ENCODE measurements at regions not wholly inside any gene's neighbourhood (a gene's known extent, or its start where the extent isn't known, plus 50 kb on each side); places are given as distances from the start of the nearest gene placed in this dataset.

DNA sequence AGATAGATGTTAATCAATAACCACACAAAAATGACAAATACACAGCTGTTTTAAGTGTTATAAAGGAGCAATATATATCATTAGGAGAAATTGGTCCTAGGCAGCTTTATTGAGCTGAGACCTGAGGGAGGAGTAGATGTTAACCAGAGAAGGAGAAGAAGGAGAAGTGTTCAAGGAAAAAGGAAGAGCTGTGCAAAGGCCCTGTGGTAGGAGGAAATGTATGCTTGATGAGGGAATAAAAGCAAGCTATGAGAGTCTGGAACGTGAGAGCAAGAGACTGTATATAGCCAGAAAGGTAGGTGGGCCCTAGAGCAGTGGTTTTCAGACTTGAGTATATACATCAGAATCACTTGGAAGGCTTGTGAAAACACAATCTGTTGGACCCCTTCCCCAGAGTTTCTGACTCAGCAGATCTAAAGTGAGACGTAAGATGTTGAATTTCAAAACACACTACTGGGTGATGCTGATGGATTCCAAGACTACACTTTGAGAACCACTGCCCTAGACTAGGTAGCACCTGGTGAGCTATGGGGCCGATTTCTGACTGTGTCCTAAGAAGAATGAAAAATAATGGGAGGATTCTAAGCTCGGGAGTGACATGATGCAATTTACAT is 342.3 kb upstream of the ADAMTS9 start:
- Histone ChIP-seq H3K27ac (replicated peaks in 1 of 4) (no peak overlapping the region), H3K4me1 (no peaks in the 10 kb centered on the region), H3K4me3 (no peak overlapping the region), H3K36me3 (no peaks in the 10 kb centered on the region), H3K9me3 (no peaks in the 10 kb centered on the region), H3K27me3 (no peaks in the 10 kb centered on the region)
- DNase-seq (ENCODE audit: extremely low spot score), result no peak
- TF ChIP-seq POLR2A (IDR thresholded peaks at IDR 0.05; ENCODE audit: low read depth), result no peak
- no peak for TF ChIP-seq POLR2AphosphoS5 (IDR thresholded peaks at IDR 0.05)
- WGBS, result 95% methylated on average over 4 of the region's 4 CpGs
- intact Hi-C loops (cut with DNase I), result no loop called here

GRCh38 chr3:65029130-65029529 is 341.3 kb upstream of the ADAMTS9 start:
- no peaks in the 10 kb centered on the region for H3K9me3 ChIP-seq
- H3K27me3 ChIP-seq, result no peaks in the 10 kb centered on the region
- intact Hi-C loops (cut with DNase I), result no loop called here
- no peak overlapping the region for H3K27ac ChIP-seq (replicated peaks in 1 of 4)
- TF ChIP-seq POLR2A (IDR thresholded peaks at IDR 0.05; ENCODE audit: low read depth) (no peak), EP300 (IDR thresholded peaks at IDR 0.05) (no peak)
- no peaks in the 10 kb centered on the region for H3K36me3 ChIP-seq
- H3K4me3 ChIP-seq, result no peak overlapping the region
- no peak for DNase-seq (ENCODE audit: extremely low spot score)
- WGBS, result 86% methylated on average over 2 of the region's 2 CpGs
- no peaks in the 10 kb centered on the region for H3K4me1 ChIP-seq

GRCh38 chr3:65028024-65028423 is 340.2 kb upstream of the ADAMTS9 start:
- Histone ChIP-seq H3K4me1 (no peaks in the 10 kb centered on the region), H3K9me3 (no peaks in the 10 kb centered on the region), H3K27me3 (no peaks in the 10 kb centered on the region), H3K27ac (replicated peaks in 1 of 4) (no peak overlapping the region), H3K4me3 (no peak overlapping the region), H3K36me3 (no peaks in the 10 kb centered on the region)
- DNase-seq (ENCODE audit: extremely low spot score), result no peak
- TF ChIP-seq POLR2A (IDR thresholded peaks at IDR 0.05; ENCODE audit: low read depth) (no peak), POLR2AphosphoS5 (IDR thresholded peaks at IDR 0.05) (no peak)
- intact Hi-C loops (cut with DNase I), result no loop called here
- 97% methylated on average over 2 of the region's 2 CpGs for WGBS

- TF ChIP-seq, protein P1, sequence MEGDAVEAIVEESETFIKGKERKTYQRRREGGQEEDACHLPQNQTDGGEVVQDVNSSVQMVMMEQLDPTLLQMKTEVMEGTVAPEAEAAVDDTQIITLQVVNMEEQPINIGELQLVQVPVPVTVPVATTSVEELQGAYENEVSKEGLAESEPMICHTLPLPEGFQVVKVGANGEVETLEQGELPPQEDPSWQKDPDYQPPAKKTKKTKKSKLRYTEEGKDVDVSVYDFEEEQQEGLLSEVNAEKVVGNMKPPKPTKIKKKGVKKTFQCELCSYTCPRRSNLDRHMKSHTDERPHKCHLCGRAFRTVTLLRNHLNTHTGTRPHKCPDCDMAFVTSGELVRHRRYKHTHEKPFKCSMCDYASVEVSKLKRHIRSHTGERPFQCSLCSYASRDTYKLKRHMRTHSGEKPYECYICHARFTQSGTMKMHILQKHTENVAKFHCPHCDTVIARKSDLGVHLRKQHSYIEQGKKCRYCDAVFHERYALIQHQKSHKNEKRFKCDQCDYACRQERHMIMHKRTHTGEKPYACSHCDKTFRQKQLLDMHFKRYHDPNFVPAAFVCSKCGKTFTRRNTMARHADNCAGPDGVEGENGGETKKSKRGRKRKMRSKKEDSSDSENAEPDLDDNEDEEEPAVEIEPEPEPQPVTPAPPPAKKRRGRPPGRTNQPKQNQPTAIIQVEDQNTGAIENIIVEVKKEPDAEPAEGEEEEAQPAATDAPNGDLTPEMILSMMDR (IDR thresholded peaks at IDR 0.05), result no peak
- TF ChIP-seq POLR2A (IDR thresholded peaks at IDR 0.05; ENCODE audit: low read depth), result no peak
- TF ChIP-seq POLR2AphosphoS5 (IDR thresholded peaks at IDR 0.05), result no peak
- no peak for TF ChIP-seq EP300 (IDR thresholded peaks at IDR 0.05)
Observed at GRCh38 chr3:65027335-65027734, 339.5 kb upstream of the ADAMTS9 start.

DNA sequence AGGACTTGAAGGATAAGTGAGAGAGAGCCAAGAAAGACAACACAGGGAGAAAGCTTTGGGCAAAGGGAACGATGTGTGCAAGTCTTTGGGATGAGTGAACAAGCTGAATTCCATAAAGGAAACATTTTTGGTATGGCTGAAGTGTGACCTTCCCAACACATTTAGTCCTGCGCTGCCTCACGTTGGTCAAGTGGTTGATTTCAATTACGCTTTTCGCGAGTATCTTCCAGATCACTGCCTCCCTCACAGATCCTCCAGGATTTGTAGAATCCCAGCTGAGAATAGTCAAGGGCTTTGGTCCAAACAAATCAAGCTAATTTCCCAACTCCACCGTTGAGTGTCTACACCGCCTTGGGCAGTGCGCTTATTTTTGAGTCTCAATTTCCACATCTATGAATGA is 338.4 kb upstream of the ADAMTS9 start:
- intact Hi-C loops (cut with DNase I), result no loop called here
- DNase-seq (ENCODE audit: extremely low spot score), result no peak
- Histone ChIP-seq H3K4me3 (no peak overlapping the region), H3K9me3 (no peaks in the 10 kb centered on the region), H3K4me1 (no peaks in the 10 kb centered on the region), H3K36me3 (no peaks in the 10 kb centered on the region), H3K27me3 (no peaks in the 10 kb centered on the region), H3K27ac (replicated peaks in 1 of 4) (no peak overlapping the region)
- no peak for TF ChIP-seq POLR2A (IDR thresholded peaks at IDR 0.05; ENCODE audit: low read depth)
- TF ChIP-seq, protein P1 (IDR thresholded peaks at IDR 0.05), result no peak
- TF ChIP-seq POLR2AphosphoS5 (IDR thresholded peaks at IDR 0.05), result no peak
- no peak for TF ChIP-seq EP300 (IDR thresholded peaks at IDR 0.05)
- 86% methylated on average over 9 of the region's 9 CpGs for WGBS

More at GRCh38 chr3:65027335-65027734, 339.5 kb upstream of the ADAMTS9 start:
- no peaks in the 10 kb centered on the region for H3K9me3 ChIP-seq
- H3K27me3 ChIP-seq, result no peaks in the 10 kb centered on the region
- no peaks in the 10 kb centered on the region for H3K36me3 ChIP-seq
- no peak overlapping the region for H3K4me3 ChIP-seq
- intact Hi-C loops (cut with DNase I), result no loop called here
- no peak overlapping the region for H3K27ac ChIP-seq (replicated peaks in 1 of 4)
- 67% methylated on average over 8 of the region's 8 CpGs for WGBS
- DNase-seq (ENCODE audit: extremely low spot score), result no peak
- no peaks in the 10 kb centered on the region for H3K4me1 ChIP-seq

DNA sequence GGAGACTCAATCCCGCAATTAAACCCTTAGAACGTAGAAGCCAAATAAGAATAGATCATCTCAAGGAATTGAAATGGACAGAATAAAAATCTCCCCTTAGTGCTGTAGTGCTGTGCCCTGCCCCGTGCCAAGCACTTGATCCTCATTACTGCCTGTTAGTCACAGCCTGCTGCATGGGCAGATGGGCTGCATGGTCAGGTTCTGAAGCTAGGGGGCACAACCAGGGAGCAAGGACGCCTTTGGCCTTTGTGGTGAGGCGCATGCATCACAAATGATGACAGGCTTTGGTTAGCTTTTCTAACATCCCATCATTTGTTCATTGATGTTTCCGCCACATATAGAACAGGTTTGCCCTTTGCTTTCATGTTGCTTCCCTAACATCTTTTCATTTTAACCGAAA is 336.3 kb upstream of the ADAMTS9 start:
- H3K4me3 ChIP-seq, result no peak overlapping the region
- no peaks in the 10 kb centered on the region for H3K9me3 ChIP-seq
- no peak for DNase-seq (ENCODE audit: extremely low spot score)
- intact Hi-C loops (cut with DNase I), result no loop called here
- no peaks in the 10 kb centered on the region for H3K36me3 ChIP-seq
- peaks cover 0 to 5% (median 2%) of the 10 kb centered on the region in 4 donors for H3K4me1 ChIP-seq
- no peak for TF ChIP-seq POLR2A (IDR thresholded peaks at IDR 0.05; ENCODE audit: low read depth)
- TF ChIP-seq POLR2AphosphoS5 (IDR thresholded peaks at IDR 0.05), result no peak
- TF ChIP-seq, protein P1 (IDR thresholded peaks at IDR 0.05), result no peak
- TF ChIP-seq EP300 (IDR thresholded peaks at IDR 0.05), result no peak
- H3K27me3 ChIP-seq, result no peaks in the 10 kb centered on the region
- WGBS, result 97% methylated on average over 7 of the region's 7 CpGs
- H3K27ac ChIP-seq (replicated peaks in 1 of 4), result no peak overlapping the region
